HUDEP-2 (cell line): ENCODE measurements at regions not wholly inside any gene's neighbourhood (a gene's known extent, or its start where the extent isn't known, plus 50 kb on each side); places are given as distances from the start of the nearest gene placed in this dataset.

Source experiments
- DNase-seq, 76 experiments: peaks; one replicate each; lab custom pipeline; 2025; ENCODE audit not compliant: unreplicated experiment in 76 of 76; lab: John Stamatoyannopoulos, UW

DNA sequence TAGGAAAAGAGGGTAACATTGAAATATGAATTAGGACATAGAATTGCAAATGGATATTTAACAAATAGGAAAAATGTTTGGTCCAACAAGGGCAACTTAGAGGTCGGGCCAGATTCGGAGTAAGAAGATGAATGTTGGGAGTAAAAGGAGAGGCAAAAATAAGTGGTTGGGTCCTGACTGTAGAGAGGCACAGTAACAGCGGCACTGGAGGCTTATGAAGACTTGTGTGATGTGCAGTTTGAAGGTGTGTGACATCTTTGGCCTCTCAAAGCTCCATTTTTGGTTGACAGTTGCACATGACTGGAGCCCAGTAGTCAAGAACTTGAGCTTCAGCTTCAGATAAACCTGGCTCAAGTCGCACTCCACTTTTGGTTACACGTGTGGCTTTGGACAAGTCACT lies 109.9 kb upstream of the PAXBP1 start:
- no peak for DNase-seq

DNA sequence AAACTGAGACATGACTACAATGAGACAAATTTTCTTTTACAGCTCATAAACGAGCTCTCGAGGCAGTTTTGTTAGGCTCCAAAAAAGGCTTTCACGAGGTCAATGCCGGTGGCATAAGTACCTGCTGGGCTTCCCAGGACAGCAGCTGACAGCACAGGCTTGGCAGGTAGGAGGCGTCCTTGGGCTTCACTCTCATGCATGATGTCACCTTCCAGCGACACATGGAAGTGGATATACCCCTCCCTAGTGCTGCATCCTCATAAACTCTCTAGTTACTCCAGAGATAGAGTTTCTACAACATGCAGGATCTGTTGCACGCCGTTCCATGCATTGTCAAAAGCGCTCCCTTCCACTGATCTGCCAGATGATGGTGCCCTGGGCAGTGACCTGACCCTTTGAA lies 112.5 kb upstream of the PAXBP1 start:
- peak in 1 of 76 experiments; percentile 16 for DNase-seq

DNA sequence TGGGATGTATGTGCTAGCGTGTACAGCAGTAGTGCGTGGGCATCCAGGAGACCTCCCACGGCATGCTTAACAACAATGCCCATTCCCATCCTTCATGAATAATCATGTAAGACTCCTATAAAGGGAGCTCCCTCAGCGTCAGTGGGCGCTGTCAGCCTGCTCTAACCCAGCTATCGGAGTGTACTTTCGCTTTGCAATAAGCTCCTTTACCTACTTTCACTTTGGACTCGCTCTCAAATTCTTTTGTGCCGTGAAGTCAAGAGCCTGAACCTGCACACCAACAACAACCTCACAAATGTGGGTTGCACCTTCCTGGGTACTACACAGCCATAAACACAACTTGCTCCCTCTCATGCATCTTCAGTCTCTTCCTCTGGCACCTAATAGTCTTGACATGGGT lies 114.8 kb upstream of the PAXBP1 start:
- no peak for DNase-seq

DNA sequence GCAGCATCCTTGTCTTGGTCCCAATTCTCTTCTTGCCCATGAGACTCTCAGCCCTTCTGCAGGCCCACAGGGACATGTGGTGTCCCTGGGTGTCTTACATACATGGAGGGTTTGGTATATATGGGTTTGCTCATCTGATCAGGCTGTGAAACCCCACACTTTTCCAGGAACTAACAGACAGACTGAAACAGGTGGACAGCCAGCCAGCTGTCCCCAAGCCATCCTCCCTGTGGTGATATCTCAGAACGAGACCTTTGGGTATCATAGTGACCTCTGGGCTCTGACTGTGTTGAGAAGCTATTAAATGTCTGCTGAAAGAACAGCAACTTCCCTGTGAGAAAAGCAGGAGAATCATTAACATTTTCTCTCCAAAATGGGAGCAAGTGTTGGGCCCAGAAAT lies 115.5 kb upstream of the PAXBP1 start:
- DNase-seq = no peak

DNA sequence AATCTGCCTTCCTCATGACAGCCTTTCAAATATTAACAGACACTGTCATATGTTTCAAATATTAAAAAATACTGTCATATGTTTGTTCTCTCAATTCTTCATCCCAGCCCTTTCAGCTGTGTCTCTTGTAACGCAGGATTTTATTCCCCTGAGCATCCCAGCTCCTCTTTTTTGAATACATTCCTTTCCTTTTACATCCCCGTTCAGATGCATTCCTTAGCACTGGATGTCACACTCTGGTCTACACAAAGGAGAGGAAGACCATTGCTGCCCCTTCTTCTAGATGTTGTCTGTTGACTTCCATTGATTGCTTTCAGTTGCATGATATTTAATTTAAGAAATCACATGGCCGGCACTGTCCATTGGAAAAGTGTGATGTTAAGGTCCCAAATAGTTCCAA lies 117.4 kb upstream of the PAXBP1 start:
- DNase-seq = no peak

DNA sequence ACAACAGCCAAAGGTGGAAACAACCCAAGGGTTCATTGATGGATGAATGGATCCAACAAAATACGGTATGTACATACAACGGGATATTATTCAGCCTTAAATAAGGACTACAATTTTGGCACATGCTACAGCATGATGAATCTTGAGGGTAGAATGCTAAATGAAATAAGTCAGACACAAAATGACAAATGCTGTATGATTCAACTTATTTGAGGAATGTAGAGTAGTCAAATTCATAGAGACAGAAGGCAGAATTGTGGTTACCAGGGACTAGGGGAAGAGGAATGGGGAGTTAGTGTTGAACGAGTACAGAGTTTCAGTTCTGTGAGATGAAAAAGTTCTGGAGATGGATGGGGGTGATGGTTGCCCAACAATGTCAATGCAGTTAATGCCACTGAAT lies 118.0 kb upstream of the PAXBP1 start:
- DNase-seq = no peak

DNA sequence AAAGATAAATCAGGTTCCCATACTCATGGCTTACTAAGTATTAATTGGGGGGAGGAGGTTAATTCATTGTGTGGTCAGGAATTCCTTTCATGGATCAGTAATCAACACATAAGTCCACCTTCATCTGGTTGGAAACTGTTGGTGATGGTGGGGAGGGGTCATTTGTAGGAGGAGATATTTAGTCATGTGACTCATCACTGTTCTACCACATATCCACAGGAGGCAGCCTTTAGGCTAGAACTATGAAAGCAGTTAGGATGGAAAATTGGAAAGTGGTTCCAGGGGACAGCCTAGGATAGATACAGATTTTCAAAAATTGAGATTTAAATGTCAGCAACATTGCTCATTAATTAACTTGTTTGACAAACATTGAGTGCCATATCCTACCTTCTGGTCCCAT lies 122.8 kb upstream of the PAXBP1 start:
- no peak for DNase-seq

DNA sequence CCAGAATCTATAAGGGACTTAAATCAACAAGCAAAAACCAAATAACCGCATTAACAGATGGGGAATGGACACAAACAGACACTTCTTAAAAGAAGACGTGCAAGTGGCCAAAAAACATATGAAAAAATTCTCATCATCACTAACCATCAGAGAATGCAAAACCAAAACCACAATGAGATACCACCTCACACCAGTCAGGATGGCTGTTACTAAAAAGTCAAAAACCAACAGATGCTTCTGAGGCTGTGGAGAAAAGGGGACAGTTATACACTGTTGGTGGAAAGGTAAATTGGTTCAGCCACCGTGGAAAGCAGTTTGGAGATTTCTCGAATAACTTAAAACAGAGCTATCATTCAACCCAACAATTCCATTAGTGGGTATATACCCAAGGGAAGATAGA lies 124.9 kb upstream of the OLIG2 start:
- no peak for DNase-seq

DNA sequence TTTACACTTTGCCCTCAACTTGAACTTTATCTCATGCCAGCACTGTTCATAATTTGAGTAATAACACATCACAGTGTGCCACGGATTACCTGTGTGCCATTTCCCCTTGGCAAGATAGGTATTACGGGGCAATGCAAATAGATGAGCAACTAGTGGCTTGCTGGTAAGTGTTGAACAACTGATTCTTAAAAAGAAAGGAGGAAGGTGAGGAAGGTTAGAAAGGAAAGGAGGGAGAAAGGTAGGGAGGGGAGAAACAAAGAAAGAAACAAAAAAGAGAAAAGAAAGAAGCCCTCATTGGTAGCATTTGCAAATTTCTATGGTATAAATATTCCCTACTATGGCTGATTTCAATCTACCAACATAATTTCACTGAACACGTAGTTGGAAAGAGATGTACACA lies 118.2 kb upstream of the OLIG2 start:
- no peak for DNase-seq

DNA sequence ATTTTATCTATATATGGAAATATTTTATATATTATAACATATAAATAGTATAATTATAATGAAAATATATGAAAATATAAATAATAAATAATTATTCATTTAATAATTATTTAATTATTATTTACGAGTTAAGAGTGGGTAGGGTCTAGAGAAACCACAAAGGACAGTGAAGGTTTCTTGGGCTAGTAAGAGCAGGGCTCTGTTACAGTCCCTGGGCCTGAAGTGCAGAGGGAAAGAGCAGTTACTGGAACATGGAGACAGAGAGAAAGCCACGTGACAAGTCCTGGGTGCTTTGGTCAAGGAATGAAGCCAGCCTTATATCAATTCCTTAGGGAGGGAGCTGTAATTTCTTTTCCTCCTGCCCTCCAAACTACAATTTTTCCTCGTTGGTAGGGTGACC lies 117.2 kb upstream of the OLIG2 start:
- DNase-seq = no peak

DNA sequence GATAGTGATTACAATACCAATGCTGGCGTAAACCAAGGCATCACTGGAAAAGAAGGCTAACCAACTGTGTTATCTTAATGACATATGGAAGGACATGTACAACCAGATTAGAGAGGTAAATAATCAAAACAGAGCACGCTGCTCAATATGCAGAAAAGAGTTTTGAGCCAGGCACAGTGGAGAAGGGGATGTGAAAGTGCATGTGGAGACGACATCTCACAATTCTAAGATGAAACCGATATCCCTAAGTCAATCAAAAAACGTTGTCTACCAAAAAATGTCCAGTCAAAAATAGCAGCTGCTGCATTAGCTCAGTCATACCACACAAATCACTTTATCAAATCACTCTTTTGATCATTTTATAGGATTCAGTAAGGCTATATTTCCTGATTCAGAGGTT lies 116.3 kb upstream of the OLIG2 start:
- no peak for DNase-seq

DNA sequence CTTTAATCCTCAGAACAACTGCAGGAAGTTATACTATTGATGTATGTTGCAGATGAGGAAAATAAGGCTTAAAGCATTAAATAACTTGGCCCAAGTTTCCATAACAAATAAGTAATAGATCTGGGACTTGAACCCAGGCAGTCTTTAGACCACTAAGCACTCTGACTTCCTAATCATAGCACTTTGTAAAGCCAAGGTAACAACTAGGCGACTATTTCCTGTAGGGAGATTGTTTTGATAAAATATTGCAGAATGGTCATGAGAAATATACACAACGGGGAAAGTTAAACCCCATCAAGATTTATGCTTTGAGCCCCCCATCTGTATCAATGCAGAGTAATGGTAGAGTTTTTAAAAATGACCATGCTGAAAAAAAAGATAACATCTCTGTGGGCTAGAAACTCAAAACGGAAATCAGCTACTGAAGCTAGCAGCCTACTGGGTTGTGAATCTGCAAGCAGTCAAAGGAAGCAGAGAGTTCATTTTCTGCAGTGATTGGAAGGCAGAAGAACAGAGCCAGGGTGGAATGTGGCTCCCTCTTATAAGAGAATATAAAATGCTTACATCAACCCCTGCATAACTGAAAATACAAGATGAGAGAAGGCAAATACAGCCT lies 111.2 kb upstream of the OLIG2 start:
- DNase-seq = no peak

DNA sequence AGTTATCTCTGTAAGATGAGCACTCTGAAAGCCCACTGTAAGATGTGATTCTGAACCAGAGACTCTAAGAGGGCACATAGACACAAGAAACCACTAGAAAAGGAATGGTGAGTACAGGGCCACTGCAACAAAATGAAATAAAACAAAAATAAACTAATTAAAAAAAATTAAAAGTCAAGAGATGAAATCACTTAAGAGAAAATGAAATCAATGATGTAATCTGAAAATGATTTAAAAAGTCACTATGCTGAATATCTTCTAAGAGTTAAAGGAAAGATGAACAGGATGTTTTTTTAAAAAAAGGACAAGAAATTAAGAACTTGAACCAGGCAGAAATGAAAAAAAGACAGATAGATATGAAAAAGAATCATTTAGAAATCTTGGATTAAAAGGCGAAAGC lies 110.6 kb upstream of the OLIG2 start:
- no peak for DNase-seq

DNA sequence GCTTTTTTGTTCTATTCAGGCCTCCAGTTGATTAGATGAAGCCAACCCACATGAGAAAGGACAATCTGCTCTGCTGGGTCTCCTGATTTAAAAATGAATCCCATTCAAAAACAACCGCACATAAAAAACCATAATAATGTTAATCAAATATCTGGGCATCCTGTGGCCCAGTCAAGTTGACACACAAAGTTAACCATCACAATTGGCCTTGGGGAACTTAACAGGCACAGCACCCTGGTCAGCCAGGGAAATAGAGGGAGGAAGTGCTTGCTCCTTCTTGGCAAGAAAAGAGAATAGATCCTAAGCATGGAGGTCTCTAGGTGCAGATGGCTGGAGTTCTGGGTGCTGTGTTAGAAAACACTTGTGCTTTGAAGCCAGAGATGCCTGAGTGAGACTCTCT lies 109.6 kb upstream of the OLIG2 start:
- DNase-seq = no peak

DNA sequence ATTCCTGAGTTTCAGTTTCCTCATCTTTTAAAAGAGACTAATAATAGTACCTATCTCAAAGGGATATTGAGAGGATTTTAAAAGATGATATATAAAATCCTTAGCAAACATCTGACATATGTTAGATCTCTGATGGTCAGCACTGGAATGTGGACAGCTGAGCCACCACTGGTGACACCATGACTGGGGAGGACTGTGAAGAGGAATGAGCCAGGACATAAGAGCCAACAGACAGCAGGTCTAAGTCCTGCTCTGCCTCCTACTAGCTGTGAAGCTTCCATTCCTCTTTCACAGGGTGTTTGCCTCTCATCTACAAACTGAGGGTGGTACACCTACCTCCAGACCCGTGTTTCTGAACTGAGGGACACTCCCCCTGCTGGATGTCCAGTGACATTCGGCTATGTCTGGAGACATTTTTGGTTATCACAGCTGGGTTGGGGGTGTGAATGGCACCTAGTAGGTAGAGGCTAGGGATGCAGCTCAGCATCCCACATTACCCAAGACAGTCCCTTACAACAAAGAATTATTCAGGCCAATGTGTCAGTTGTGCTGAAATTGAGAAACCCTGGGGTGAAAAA lies 109.1 kb upstream of the OLIG2 start:
- peak in 8 of 76 experiments; percentile 2 to 41 (median 21) for DNase-seq

DNA sequence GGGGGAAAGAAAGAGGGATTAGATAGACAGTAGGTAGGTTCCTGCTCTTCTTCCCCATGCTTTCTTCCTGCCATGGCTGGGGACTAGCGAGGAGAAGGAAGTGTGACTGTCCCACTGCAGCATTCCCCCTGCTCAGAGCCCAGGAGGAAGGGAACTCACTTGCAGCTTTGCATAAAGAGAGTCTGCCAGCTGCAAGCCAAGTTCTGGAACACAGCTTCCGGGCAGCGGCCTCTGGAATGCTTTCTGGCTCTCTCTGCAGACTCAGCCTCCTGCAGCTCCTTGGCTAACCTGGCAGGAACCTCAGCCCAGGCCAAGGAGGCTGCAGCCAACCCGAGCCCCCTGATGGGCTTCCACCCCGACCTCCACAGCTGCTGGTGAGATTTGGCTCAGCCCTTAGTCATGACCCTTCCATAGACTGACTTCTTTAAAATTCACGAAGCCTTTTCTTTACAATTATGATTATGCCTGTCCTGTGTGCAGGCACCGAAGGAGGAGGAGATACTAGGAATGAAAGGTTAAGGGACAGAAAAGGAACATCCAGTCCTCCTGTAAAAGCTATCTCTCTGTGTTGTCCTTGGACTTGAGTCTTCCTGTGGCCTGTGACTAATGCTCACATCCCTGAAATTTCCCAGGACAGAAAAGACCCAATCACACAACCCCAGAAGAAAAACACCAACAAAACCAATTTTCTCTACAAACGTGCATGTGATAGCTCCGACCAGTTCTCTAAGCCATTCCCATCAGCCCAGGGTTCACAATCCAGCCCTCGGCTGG lies 108.2 kb upstream of the OLIG2 start:
- no peak for DNase-seq

DNA sequence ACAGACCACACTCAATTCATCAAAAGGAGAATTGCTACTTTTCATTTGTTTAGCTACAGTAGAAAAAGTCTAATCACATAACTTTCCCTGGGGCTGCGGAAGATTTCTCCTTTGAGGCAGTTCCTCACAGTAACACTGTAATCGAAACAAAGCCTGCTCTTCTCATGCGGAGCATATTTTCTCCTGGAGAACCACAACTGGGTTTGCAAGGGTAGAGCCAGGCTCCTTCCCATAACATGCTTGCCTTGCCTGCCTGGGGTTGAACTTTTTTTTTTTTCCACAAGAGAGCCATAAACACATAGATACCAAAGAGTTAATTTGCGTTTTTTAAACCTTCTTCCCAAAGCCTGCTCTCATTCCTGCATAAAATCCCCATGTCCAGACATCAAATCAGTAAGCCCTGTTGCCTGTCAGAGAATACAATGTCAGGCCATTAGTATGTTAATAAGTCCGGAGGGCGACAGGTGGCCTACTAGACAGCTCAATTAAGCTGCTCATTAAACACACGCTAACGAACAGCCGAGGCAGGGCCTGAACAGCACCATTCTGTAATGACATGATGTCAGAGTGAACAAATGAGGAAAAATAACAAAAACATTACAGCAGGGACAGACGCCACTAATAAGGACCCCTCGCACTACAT lies 107.1 kb upstream of the OLIG2 start:
- DNase-seq = no peak

DNA sequence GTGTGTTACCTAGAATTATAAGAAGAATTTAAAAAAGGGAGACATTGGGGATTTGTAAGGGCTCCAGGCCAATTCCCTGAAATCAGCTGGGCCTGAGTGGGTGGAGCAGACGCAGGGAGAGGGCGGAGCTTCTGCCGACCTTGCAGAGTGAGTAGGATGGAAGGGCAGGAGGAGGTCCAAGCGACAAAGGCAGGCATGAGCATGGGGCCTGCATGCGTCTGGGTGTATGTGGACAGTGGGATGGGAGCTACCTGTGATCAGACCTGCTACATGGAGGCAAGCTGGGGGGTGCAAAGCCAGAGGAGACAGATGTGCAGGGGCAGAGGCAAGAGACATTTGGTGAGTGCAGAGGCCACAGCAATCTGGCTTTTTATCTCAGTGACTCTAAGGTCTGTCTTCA lies 105.3 kb upstream of the OLIG2 start:
- DNase-seq = no peak

DNA sequence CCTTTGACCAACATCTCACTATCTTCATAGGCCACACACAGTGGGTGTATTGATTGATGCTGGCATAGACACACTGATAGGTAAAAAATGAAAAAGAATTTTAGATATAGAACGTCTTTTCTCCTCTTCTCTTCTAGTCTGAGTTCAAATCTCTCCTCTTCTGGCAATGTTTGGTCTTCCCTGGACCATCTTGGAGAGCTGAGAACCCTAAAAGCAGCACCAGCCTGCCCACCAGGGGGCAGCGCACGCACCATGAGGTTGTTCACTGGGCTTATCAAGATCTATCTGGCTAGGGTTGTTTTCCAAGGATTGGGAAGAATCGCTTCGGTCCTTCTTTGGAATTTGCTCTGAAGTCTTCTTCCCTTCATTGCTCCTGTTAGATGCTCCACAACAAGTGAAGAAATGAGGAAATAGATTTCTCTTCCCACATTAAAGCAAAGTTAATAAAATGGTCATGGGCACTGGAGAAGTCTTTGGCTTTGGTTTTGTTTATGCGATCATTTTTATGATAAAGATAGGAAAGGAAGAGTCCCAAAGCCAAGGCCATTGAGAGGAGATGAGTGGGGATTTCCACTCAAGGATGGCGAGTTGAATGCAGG lies 104.0 kb upstream of the OLIG2 start:
- peak in 41 of 76 experiments; percentile 8 to 62 (median 32) for DNase-seq

DNA sequence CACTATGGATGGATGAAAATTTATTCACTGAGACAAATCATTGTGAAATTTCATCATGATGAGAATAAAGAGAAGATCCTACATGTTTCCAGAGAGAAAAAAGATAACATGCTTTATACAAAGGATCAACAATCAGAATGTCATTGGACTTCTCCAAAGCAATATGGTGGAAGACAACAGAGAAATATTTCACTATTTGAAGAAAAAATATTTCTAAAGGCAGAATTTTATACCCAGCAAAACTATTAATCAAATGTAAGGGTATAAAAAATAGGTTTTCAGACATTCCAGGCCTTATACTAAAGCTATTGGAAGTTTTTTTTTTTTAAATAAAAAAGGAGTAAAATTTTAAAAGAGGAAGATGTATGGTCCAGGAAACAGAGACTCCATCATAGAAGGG lies 100.6 kb upstream of the OLIG2 start:
- DNase-seq = no peak

DNA sequence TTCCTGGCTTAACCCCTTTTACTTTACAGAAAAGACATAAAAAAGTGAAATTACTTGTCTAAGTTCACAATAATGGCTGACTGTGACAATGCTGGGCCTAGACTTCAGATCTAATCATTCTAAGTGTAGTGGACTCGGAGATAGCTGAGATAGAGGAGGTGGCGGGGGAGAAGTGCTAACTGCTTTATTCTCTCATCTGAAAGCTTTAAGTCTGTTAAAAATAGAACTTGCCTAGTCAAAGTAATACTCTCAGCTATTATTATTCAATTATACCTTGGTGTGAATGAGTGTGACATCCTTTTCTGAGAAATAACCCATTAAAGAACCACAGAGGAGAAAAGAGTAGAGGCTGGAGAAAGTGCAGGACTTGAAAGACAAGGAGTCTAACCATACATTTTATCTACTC lies 96.1 kb upstream of the OLIG2 start:
- DNase-seq = no peak
